RPMI7951 (cell line): ENCODE measurements at regions not wholly inside any gene's neighbourhood (a gene's known extent, or its start where the extent isn't known, plus 50 kb on each side); places are given as distances from the start of the nearest gene placed in this dataset.
"Not testable (repeated sequence)": the region's sequence is repeated elsewhere in the genome, so short reads cannot be mapped to it uniquely, and the experiment has no call there.

ENCODE experiments used
- DNase-seq: peaks from one replicate; pipeline ENCODE4 v3.0.0-alpha.2; 2012; ENCODE audit warnings: low read depth

GRCh38 chr14:65972346-65972870 is 513.8 kb upstream of the CCDC196 start:
- DNase-seq, result no peak

GRCh38 chr14:65972891-65973290 is 513.3 kb upstream of the CCDC196 start:
- no peak for DNase-seq

- no peak for DNase-seq
Observed at GRCh38 chr14:65975865-65976264, 510.3 kb upstream of the CCDC196 start.

GRCh38 chr14:65976761-65977404 is 509.3 kb upstream of the CCDC196 start:
- peak; percentile 13 for DNase-seq

- DNase-seq, result no peak
Observed at GRCh38 chr14:65981192-65981843, 504.9 kb upstream of the CCDC196 start.

GRCh38 chr14:65986041-65986440 is 500.1 kb upstream of the CCDC196 start:
- no peak for DNase-seq

GRCh38 chr14:65989981-65990380 is 496.2 kb upstream of the CCDC196 start:
- DNase-seq, result no peak

- DNase-seq, result no peak
Observed at GRCh38 chr14:65991104-65991503, 495.1 kb upstream of the CCDC196 start.

GRCh38 chr14:65991935-65992334 is 494.2 kb upstream of the CCDC196 start:
- not testable (repeated sequence) for DNase-seq

- no peak for DNase-seq
Observed at GRCh38 chr14:65993103-65993502, 493.1 kb upstream of the CCDC196 start.

- DNase-seq, result no peak
Observed at GRCh38 chr14:65993996-65994395, 492.2 kb upstream of the CCDC196 start.

GRCh38 chr14:65997347-65997746 is 488.8 kb upstream of the CCDC196 start:
- no peak for DNase-seq

- DNase-seq, result no peak
Observed at GRCh38 chr14:65999865-66000264, 486.3 kb upstream of the CCDC196 start.

GRCh38 chr14:66000766-66001165 is 485.4 kb upstream of the CCDC196 start:
- DNase-seq, result no peak

- DNase-seq, result no peak
Observed at GRCh38 chr14:66001356-66001755, 484.8 kb upstream of the CCDC196 start.

GRCh38 chr14:66003082-66003730 is 483.0 kb upstream of the CCDC196 start:
- DNase-seq, result peak; percentile 47

- DNase-seq, result no peak
Observed at GRCh38 chr14:66005900-66006434, 480.2 kb upstream of the CCDC196 start.

- no peak for DNase-seq
Observed at GRCh38 chr14:66008631-66009030, 477.5 kb upstream of the CCDC196 start.

- DNase-seq, result peak; percentile 18
Observed at GRCh38 chr14:66009089-66009488, 477.1 kb upstream of the CCDC196 start.

GRCh38 chr14:66010695-66011094 is 475.5 kb upstream of the CCDC196 start:
- no peak for DNase-seq

- no peak for DNase-seq
Observed at GRCh38 chr14:66011855-66012254, 474.3 kb upstream of the CCDC196 start.

GRCh38 chr14:66013607-66014006 is 472.6 kb upstream of the CCDC196 start:
- not testable (repeated sequence) for DNase-seq
